ENCODE measurements at regions not wholly inside any gene's neighbourhood (a gene's known extent, or its start where the extent isn't known, plus 50 kb on each side); places are given as distances from the start of the nearest gene placed in this dataset.

- TF ChIP-seq CTCF (IDR thresholded peaks at IDR 0.05; ENCODE audit: extremely low read depth, insufficient read depth, missing control alignments) = no peak
- DNase-seq (ENCODE audit: low spot score) = no peak
- in situ Hi-C loops (cut with MboI; ENCODE audit: low pct_unique_long_range_greater_than_20kb, low sequenced_read_pairs, unreplicated experiment) = no loop called here
These were observed 596.6 kb downstream of the GBE1 start for GRCh38 chr3:81164806-81165205.

- no peak for DNase-seq (ENCODE audit: low spot score)
- TF ChIP-seq CTCF (IDR thresholded peaks at IDR 0.05; ENCODE audit: extremely low read depth, insufficient read depth, missing control alignments) = no peak
- in situ Hi-C loops (cut with MboI; ENCODE audit: low pct_unique_long_range_greater_than_20kb, low sequenced_read_pairs, unreplicated experiment) = no loop called here
These were observed 599.6 kb downstream of the GBE1 start for GRCh38 chr3:81161851-81162250.

GRCh38 chr3:81161100-81161499 is 600.3 kb downstream of the GBE1 start:
- DNase-seq (ENCODE audit: low spot score) = no peak
- in situ Hi-C loops (cut with MboI; ENCODE audit: low pct_unique_long_range_greater_than_20kb, low sequenced_read_pairs, unreplicated experiment) = no loop called here
- no peak for TF ChIP-seq CTCF (IDR thresholded peaks at IDR 0.05; ENCODE audit: extremely low read depth, insufficient read depth, missing control alignments)

- in situ Hi-C loops (cut with MboI; ENCODE audit: low pct_unique_long_range_greater_than_20kb, low sequenced_read_pairs, unreplicated experiment) = no loop called here
- no peak for DNase-seq (ENCODE audit: low spot score)
- TF ChIP-seq CTCF (IDR thresholded peaks at IDR 0.05; ENCODE audit: extremely low read depth, insufficient read depth, missing control alignments) = no peak
These were observed 606.8 kb downstream of the GBE1 start for GRCh38 chr3:81154611-81155143.

GRCh38 chr3:81152156-81152555 is 609.3 kb downstream of the GBE1 start:
- DNase-seq (ENCODE audit: low spot score) = no peak
- no peak for TF ChIP-seq CTCF (IDR thresholded peaks at IDR 0.05; ENCODE audit: extremely low read depth, insufficient read depth, missing control alignments)
- in situ Hi-C loops (cut with MboI; ENCODE audit: low pct_unique_long_range_greater_than_20kb, low sequenced_read_pairs, unreplicated experiment) = no loop called here

GRCh38 chr3:81132995-81133394 is 628.5 kb downstream of the GBE1 start:
- in situ Hi-C loops (cut with MboI; ENCODE audit: low pct_unique_long_range_greater_than_20kb, low sequenced_read_pairs, unreplicated experiment) = no loop called here
- no peak for DNase-seq (ENCODE audit: low spot score)
- TF ChIP-seq CTCF (IDR thresholded peaks at IDR 0.05; ENCODE audit: extremely low read depth, insufficient read depth, missing control alignments) = no peak
